IMR-90 (cell line): ENCODE measurements at regions not wholly inside any gene's neighbourhood (a gene's known extent, or its start where the extent isn't known, plus 50 kb on each side); places are given as distances from the start of the nearest gene placed in this dataset.

Experiments
- ATAC-seq: fragments of 200-7000 bp; cut with Tn5 transposase; 2 replicates; pipeline ENCODE4 v1.9.1; 2020; ENCODE audit warnings: low read depth, mild to moderate bottlenecking, moderate library complexity
- BruUV-seq: library from RNA; stranded (reverse); fragments of 400-500 nt; replicated peaks from 2 replicates; lab custom pipeline; 2021; lab: Mats Ljungman, UMichigan
- CTCF ChIA-PET: fragments of 300-600 bp; formaldehyde crosslinking; extraction: SDS; loops from one replicate; lab custom pipeline; 2021; ENCODE audit warnings: antibody characterized with exemption; lab: Yijun Ruan, JAX
- POLR2A ChIA-PET: fragments of 300-600 bp; sonication (Branson Sonifier 250); formaldehyde crosslinking; loops from one replicate; lab custom pipeline; 2022; ENCODE audit warnings: antibody characterized with exemption; ENCODE audit not compliant: unreplicated experiment; lab: Charles Lee
- DNase-seq: peaks from one replicate; pipeline ENCODE4 v3.0.0; 2013
- H2AFZ ChIP-seq: replicated peaks from 2 replicates; pipeline ENCODE3; 2013; ENCODE audit warnings: low read length, mild to moderate bottlenecking; ENCODE audit not compliant: poor library complexity
- H2AK5ac ChIP-seq: 2 replicates; pipeline ENCODE4 v1.6.1; 2013; ENCODE audit warnings: low read depth, low read length, inconsistent platforms
- H2AK9ac ChIP-seq: replicated peaks from 2 replicates; pipeline ENCODE3; 2013; ENCODE audit warnings: mild to moderate bottlenecking, low read depth, low read length, moderate library complexity; ENCODE audit not compliant: poor library complexity
- H2BK120ac ChIP-seq: 2 replicates; pipeline ENCODE4 v1.6.1; 2013; ENCODE audit warnings: low read depth, low read length, inconsistent platforms
- H2BK15ac ChIP-seq: 3 replicates; pipeline ENCODE4 v1.6.1; 2013; ENCODE audit warnings: low read depth, low read length, inconsistent platforms
- H2BK20ac ChIP-seq: 2 replicates; pipeline ENCODE4 v1.6.1; 2013; ENCODE audit warnings: low read depth, mild to moderate bottlenecking, inconsistent platforms, low read length, moderate library complexity
- H2BK5ac ChIP-seq: 2 replicates; pipeline ENCODE4 v1.6.1; 2013; ENCODE audit warnings: mild to moderate bottlenecking, low read depth, low read length, inconsistent platforms; ENCODE audit not compliant: poor library complexity, severe bottlenecking
- H3K14ac ChIP-seq: replicated peaks from 2 replicates; pipeline ENCODE4 v1.6.1; 2013; ENCODE audit warnings: low read depth, low read length, inconsistent platforms
- H3K18ac ChIP-seq: 2 replicates; pipeline ENCODE4 v1.6.1; 2013; ENCODE audit warnings: low read depth, low read length, control low read depth
- H3K23ac ChIP-seq: 2 replicates; pipeline ENCODE4 v1.6.1; 2013; ENCODE audit warnings: low read depth, low read length, inconsistent platforms
- H3K27ac ChIP-seq: 2 replicates; pipeline ENCODE4 v1.5.1; 2013; ENCODE audit warnings: mild to moderate bottlenecking, control low read depth, low read length; ENCODE audit not compliant: insufficient read depth
- H3K27me3 ChIP-seq: 2 replicates; pipeline ENCODE4 v1.6.1; 2013; ENCODE audit warnings: low read length; ENCODE audit not compliant: control insufficient read depth, insufficient read depth
- H3K36me3 ChIP-seq: 2 replicates; pipeline ENCODE4 v1.6.1; 2013; ENCODE audit warnings: low read length, mixed read lengths; ENCODE audit not compliant: control insufficient read depth, insufficient read depth
- H3K4ac ChIP-seq: 2 replicates; pipeline ENCODE4 v1.6.1; 2013; ENCODE audit warnings: low read depth, low read length, inconsistent platforms
- H3K4me1 ChIP-seq: 2 replicates; pipeline ENCODE4 v1.6.1; 2013; ENCODE audit warnings: low read length, mixed read lengths; ENCODE audit not compliant: control insufficient read depth, insufficient read depth
- H3K4me2 ChIP-seq: 2 replicates; pipeline ENCODE4 v1.6.1; 2013; ENCODE audit warnings: low read depth, mild to moderate bottlenecking, control low read depth, low read length, moderate library complexity
- H3K4me3 ChIP-seq: 2 replicates; pipeline ENCODE4 v1.5.1; 2013; ENCODE audit warnings: low read depth, mild to moderate bottlenecking, control low read depth, low read length, moderate library complexity; ENCODE audit not compliant: insufficient read depth
- H3K56ac ChIP-seq: 2 replicates; pipeline ENCODE4 v1.6.1; 2013; ENCODE audit warnings: low read length, inconsistent platforms; ENCODE audit not compliant: insufficient read depth; ENCODE audit errors: extremely low read depth
- H3K79me1 ChIP-seq, 2 experiments: 2 replicates each; pipeline ENCODE4 v1.6.1; 2013; ENCODE audit warnings: low read length in 2 of 2, inconsistent platforms in 1 of 2, low read depth in 1 of 2
- H3K9ac ChIP-seq: 2 replicates; pipeline ENCODE4 v1.6.1; 2013; ENCODE audit warnings: low read depth, low read length, control low read depth
- H3K9me1 ChIP-seq: 2 replicates; pipeline ENCODE4 v1.6.1; 2013; ENCODE audit warnings: low read length, inconsistent platforms; ENCODE audit not compliant: insufficient read depth
- H3K9me3 ChIP-seq: 2 replicates; pipeline ENCODE4 v1.6.1; 2013; ENCODE audit warnings: low read length; ENCODE audit not compliant: control insufficient read depth, insufficient read depth
- H4K20me1 ChIP-seq: 2 replicates; pipeline ENCODE4 v1.6.1; 2013; ENCODE audit warnings: low read length, inconsistent platforms; ENCODE audit not compliant: insufficient read depth
- H4K5ac ChIP-seq: 2 replicates; pipeline ENCODE4 v1.6.1; 2013; ENCODE audit warnings: mild to moderate bottlenecking, low read depth, low read length, control low read depth
- H4K8ac ChIP-seq, 2 experiments: 2 replicates each; pipeline ENCODE4 v1.6.1; 2013; ENCODE audit warnings: low read depth in 2 of 2, low read length in 2 of 2, control low read depth in 1 of 2, inconsistent platforms in 1 of 2
- H4K91ac ChIP-seq: 2 replicates; pipeline ENCODE4 v1.6.1; 2013; ENCODE audit warnings: low read depth, low read length, inconsistent platforms; ENCODE audit not compliant: insufficient read depth
- CEBPB ChIP-seq: IDR thresholded peaks from 2 replicates; pipeline ENCODE4 v1.6.1; 2012; ENCODE audit warnings: low read depth, low read length, improper control_type of control experiment
- FOS ChIP-seq: fragments of 150-350 bp; IDR thresholded peaks from 2 replicates; pipeline ENCODE4 v1.6.1; 2016; ENCODE audit warnings: low read depth, low read length
- MAFK ChIP-seq: IDR thresholded peaks from 2 replicates; pipeline ENCODE4 v1.6.1; 2012; ENCODE audit warnings: low read depth, low read length, improper control_type of control experiment
- MAZ ChIP-seq: IDR thresholded peaks from 2 replicates; pipeline ENCODE4 v1.6.1; 2012; ENCODE audit warnings: low read depth, mild to moderate bottlenecking, low read length, improper control_type of control experiment, moderate library complexity, borderline replicate concordance
- MXI1 ChIP-seq: IDR thresholded peaks from 2 replicates; pipeline ENCODE4 v1.6.1; 2012; ENCODE audit warnings: low read depth, mild to moderate bottlenecking, low read length, moderate library complexity, borderline replicate concordance
- NFE2L2 ChIP-seq: fragments of 150-350 bp; IDR thresholded peaks from 2 replicates; pipeline ENCODE4 v1.6.1; 2016; ENCODE audit warnings: low read depth, mild to moderate bottlenecking, low read length
- WGBS, 2 experiments: methylation state at CpG; one replicate each; pipeline versions ENCODE4 v1.1.5 to v1.1.7; 2013; ENCODE audit warnings: missing lambda C conversion rate in 2 of 2; ENCODE audit not compliant: insufficient read length in 1 of 2; ENCODE audit errors: extremely low coverage in 2 of 2; 5-methylcytosine and 5-hydroxymethylcytosine counted together
- dilution Hi-C: fragments of 300-500 bp; cut with HindIII; formaldehyde crosslinking; loops from one replicate; pipeline ENCODE4 v1.14.3; 2018; ENCODE audit warnings: low sequenced_read_pairs; ENCODE audit not compliant: unreplicated experiment
- in situ Hi-C: fragments of 300-500 bp; cut with MboI; formaldehyde crosslinking; loops from 3 replicates; pipeline ENCODE4 v1.14.3; 2019; ENCODE audit warnings: low sequenced_read_pairs, inconsistent platforms, mixed read lengths
- intact Hi-C: fragments of 100-400 bp; cut with micrococcal nuclease; formaldehyde crosslinking; loops from 2 replicates; pipeline ENCODE4 v1.10.0; 2022
- TF ChIP-seq, protein P1 (sequence below): fragments of 150-350 bp; IDR thresholded peaks from 2 replicates; pipeline ENCODE4 v1.6.1; 2016; ENCODE audit warnings: low read depth, mild to moderate bottlenecking, low read length, moderate library complexity, borderline replicate concordance
- TF ChIP-seq, protein P2 (sequence below): conservative IDR thresholded peaks from 2 replicates; pipeline ENCODE4 v1.5.1; 2012; ENCODE audit warnings: mild to moderate bottlenecking, low read depth, low read length, improper control_type of control experiment

DNA sequence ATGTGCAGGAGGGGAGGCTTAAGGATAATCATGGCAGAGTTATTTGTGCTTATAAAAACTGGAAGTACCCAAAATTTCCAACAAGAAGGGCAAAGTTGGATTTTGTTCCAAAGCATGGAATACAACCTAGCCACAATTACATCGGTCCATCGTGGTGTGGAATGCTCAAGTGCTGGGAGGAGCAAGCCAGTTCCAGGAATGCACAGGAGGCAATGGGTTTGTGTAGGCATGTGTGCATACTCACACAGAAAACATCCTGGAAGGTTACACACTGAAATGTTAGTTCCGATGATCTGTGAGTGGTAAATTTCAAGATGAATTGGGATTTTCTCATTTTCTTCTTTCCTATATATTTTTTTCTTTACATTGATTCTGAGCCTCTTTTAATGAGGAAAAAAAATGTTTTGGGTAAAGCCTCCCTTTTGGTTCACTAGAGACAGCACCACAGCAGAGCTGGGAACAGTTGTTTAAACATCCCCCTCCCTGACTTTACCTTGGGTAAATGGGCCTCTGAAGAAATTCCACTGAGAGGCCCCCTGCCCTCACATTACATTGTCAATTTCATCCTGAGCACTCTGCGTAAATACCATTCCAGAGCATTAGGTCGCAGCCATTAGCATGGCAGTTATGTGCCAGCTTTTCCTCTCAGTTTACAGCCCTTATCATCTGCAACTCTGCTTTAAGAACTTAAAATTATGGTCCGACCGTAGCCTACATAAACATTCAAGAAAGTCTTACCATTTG lies 122.0 kb downstream of the UQCRFS1 start:
- Histone ChIP-seq H3K23ac (no peak overlapping the region), H3K4me1 (no peaks in the 10 kb centered on the region), H3K9me1 (no peaks in the 10 kb centered on the region), H3K18ac (no peak overlapping the region), H2AK5ac (no peak overlapping the region), H3K4ac (no peak overlapping the region), H2AK9ac (no peak overlapping the region), H4K5ac (no peak overlapping the region), H4K8ac (no peak overlapping the region), H3K9ac (no peak overlapping the region), H3K14ac (no peak overlapping the region), H2BK120ac (no peak overlapping the region), H3K36me3 (no peaks in the 10 kb centered on the region), H3K4me2 (no peak overlapping the region), H2BK15ac (no peak overlapping the region), H3K4me3 (no peak overlapping the region), H3K27ac (no peak overlapping the region), H3K56ac (no peak overlapping the region), H4K20me1 (no peaks in the 10 kb centered on the region), H2BK5ac (no peak overlapping the region), H3K79me1 (no peaks in the 10 kb centered on the region), H2BK20ac (no peak overlapping the region), H3K27me3 (no peaks in the 10 kb centered on the region), H4K91ac (no peak overlapping the region), H2AFZ (peak overlapping the region; percentile 10), H3K9me3 (peaks cover 2% of the 10 kb centered on the region)
- POLR2A ChIA-PET: no interaction called here
- TF ChIP-seq, protein P1, sequence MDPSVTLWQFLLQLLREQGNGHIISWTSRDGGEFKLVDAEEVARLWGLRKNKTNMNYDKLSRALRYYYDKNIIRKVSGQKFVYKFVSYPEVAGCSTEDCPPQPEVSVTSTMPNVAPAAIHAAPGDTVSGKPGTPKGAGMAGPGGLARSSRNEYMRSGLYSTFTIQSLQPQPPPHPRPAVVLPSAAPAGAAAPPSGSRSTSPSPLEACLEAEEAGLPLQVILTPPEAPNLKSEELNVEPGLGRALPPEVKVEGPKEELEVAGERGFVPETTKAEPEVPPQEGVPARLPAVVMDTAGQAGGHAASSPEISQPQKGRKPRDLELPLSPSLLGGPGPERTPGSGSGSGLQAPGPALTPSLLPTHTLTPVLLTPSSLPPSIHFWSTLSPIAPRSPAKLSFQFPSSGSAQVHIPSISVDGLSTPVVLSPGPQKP: no peak
- no peak for TF ChIP-seq FOS
- TF ChIP-seq, protein P2, sequence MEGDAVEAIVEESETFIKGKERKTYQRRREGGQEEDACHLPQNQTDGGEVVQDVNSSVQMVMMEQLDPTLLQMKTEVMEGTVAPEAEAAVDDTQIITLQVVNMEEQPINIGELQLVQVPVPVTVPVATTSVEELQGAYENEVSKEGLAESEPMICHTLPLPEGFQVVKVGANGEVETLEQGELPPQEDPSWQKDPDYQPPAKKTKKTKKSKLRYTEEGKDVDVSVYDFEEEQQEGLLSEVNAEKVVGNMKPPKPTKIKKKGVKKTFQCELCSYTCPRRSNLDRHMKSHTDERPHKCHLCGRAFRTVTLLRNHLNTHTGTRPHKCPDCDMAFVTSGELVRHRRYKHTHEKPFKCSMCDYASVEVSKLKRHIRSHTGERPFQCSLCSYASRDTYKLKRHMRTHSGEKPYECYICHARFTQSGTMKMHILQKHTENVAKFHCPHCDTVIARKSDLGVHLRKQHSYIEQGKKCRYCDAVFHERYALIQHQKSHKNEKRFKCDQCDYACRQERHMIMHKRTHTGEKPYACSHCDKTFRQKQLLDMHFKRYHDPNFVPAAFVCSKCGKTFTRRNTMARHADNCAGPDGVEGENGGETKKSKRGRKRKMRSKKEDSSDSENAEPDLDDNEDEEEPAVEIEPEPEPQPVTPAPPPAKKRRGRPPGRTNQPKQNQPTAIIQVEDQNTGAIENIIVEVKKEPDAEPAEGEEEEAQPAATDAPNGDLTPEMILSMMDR: no peak
- TF ChIP-seq CEBPB: no peak
- TF ChIP-seq MAZ: no peak
- TF ChIP-seq MAFK: no peak
- TF ChIP-seq MXI1: no peak
- TF ChIP-seq NFE2L2: no peak
- ATAC-seq (no peak), DNase-seq (no peak)
- intact Hi-C loops: no loop called here
- CTCF ChIA-PET: no interaction called here
- dilution Hi-C loops: no loop called here
- 29% methylated on average over 2 of the region's 7 CpGs; no CpG with 5 or more reads in 1 of the 2 experiments for WGBS, 2 experiments
- in situ Hi-C loops: no loop called here
- BruUV-seq: no TSS peak
